ENCODE measurements at regions not wholly inside any gene's neighbourhood (a gene's known extent, or its start where the extent isn't known, plus 50 kb on each side); places are given as distances from the start of the nearest gene placed in this dataset.
"Not testable (repeated sequence)": the region's sequence is repeated elsewhere in the genome, so short reads cannot be mapped to it uniquely, and the experiment has no call there.

GRCh38 chr17:68700421-68700820 lies 99.3 kb upstream of the FAM20A start:
- DNase-seq, result no peak

- no peak for DNase-seq
These were observed 98.8 kb upstream of the FAM20A start for GRCh38 chr17:68699936-68700335.

DNA sequence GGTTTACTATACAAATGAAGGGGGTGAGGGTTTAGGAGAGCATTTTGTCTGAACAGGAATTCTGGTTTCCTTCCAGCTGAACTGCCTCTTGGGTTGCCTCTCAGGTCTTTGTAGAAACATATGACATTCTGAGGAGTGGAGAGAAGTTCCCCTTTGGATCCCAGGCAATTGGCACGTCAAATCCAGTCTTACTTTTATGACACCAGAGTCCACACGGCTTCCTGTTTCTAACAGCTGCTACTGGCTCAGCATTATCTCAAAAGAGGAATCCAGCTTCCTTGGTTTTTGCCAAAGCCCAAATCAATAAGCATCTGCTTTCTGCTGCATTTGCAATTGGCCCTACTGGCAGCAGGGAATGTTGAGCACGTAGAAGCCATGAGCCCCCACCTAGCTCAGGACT lies 97.6 kb upstream of the FAM20A start:
- DNase-seq, result no peak

GRCh38 chr17:68697850-68698361 lies 96.7 kb upstream of the FAM20A start:
- no peak for DNase-seq

GRCh38 chr17:68695659-68696058 lies 94.5 kb upstream of the FAM20A start:
- DNase-seq, result no peak

GRCh38 chr17:68694791-68695485 lies 93.8 kb upstream of the FAM20A start:
- DNase-seq, result no peak

- no peak for DNase-seq
These were observed 92.7 kb upstream of the FAM20A start for GRCh38 chr17:68693896-68694295.

- DNase-seq, result no peak
These were observed 92.3 kb upstream of the FAM20A start for GRCh38 chr17:68693466-68693865.

DNA sequence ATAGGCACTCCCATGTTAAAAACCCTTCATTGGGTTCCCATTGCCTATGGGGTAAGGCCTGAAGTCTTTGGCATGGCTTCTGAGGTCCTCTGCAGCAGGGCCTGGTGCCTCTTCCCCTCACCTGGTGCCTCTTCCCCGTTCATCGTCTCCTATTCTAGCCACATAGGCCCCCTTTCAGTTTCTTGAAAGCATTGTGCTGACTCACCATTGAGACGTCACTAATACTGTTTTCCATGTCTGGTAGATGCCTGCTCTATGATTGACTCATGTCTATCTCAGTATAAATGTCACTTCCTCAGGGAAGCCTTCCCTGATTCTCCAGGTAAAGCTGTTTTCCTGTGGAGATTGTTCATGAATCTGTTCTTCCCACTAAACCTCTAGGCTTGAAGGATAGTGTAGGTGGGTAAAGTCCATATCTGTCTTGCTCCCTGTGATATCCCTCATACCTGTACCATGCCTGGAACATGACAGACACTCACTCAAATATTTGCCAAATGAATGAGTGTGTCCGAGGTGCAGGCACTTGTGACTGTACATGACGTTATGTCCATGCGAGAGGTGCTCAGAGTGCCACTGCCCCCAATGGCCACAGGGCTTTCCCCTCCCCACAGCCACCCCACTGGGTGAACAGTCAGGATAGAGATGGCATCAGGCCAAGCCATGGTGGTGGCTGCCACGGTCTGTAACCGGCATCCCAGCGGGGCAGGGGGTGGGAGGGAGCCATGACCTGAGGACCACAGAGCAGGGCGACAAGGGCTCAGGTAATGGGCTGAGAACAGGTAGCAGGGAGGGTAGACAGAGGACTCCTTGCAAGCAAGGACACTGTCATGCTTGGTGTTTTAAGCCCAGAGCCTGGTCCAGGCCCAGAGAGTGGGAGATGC lies 85.2 kb upstream of the FAM20A start:
- DNase-seq, result no peak

DNA sequence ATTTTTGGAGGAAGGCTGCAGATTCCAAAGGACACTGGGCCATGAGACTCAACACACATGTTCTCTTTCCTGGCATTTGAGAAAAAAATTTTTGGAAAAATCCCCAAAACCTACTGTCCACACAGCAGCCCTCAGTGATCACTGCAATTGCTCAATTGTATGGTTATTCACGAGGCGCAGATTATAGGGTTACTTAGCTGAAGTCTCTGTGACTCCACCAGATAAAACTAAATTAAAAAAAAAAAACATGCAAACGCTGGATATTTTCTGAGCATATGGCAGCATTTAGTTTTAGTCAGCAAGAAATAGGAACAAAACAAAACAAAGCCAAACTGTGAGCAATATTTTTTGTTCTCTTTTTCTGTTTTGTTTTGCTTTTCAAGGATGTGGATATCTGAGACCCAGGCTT lies 83.8 kb upstream of the FAM20A start:
- no peak for DNase-seq

GRCh38 chr17:68682903-68683302 lies 81.7 kb upstream of the FAM20A start:
- DNase-seq, result no peak

DNA sequence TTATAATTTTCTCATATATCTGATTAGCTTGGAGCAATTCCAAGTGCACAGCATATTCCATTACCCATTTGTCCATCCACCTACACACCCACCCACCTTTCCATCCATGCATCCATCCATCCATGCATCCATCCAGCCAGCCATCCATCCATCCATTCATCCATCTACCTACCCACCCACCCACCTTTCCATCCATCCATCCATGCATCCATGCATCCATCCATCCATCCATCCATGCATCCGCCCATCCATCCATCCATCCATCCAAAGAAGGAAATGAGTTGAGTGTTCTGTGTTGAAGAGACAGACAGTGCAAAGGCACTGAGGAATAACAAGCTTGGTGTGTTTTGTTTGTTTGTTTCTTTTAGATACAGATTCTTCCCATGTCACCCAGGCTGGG lies 78.7 kb upstream of the FAM20A start:
- no peak for DNase-seq

- no peak for DNase-seq
These were observed 75.7 kb upstream of the FAM20A start for GRCh38 chr17:68676856-68677255.

- no peak for DNase-seq
These were observed 74.6 kb upstream of the FAM20A start for GRCh38 chr17:68675723-68676122.

GRCh38 chr17:68674029-68674925 lies 73.1 kb upstream of the FAM20A start:
- no peak for DNase-seq

DNA sequence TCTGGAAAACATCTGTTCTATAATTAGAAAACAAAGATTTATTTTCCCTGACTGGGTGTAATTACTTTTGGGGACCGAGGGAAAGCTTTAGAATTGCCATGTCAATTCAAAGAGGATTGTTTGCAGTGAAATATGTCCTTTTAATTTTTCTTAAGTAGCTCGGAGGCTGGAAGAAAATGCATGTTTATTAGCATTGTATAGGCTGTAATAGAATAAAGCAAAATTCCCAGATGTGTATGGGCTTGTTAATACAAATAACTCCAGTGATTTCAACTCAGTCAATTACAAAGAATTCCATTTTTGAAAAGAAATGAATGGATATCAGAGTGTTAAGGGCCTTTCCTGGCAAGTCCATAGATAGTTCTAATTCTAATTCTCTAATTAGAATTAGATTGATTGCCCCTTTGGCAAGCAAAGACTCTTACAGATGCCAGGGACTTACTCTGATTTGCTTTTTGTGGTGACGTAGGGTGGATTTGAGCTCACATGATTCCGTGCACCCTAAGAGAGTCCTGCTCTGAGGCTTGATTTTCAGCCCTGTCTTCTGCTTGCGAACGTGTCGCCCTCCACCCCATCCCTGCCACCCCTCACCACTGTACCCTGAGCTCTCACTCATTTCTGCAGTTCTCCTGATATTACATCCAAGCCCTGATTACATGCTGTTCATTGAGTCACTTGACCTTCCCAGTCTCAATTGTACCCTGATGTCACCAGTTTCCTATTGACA lies 70.0 kb upstream of the FAM20A start:
- DNase-seq, result no peak

DNA sequence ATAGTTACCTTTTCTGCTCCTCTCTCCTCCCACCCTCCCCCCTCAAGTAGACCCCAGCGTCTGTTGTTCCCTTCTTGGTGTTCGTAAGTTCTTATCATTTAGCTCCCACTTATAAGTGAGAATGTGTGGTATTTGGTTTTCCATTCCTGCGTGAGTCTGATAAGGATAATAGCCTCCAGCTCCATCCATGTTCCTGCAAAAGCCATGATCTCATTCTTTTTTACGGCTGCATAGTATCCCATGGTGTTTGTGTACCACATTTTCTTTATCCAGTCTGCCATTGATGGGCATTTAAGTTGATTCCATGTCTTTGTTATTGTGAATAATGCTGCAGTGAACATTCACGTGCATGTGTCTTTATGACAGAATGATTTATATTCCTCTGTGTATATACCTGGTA lies 65.3 kb upstream of the FAM20A start:
- DNase-seq, result not testable (repeated sequence)

DNA sequence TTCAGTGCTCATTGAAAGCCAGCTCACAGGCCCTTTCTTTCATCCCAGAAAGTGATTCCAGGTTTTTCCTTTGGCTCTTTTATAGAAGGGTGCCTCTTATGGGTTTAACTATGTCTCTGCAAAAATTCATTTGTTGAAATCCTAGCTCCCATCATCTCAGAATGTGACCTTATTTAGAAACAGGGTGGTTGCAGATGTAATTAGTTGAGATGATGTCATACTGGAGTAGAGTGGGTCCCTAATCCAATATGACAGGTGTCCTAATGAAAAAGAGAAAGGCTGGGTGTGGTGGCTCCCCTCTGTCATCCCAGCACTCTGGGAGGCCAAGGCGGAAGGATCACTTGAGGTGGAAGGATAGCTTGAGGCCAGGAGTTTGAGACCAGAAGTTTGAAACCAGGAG lies 64.2 kb upstream of the FAM20A start:
- DNase-seq, result no peak

DNA sequence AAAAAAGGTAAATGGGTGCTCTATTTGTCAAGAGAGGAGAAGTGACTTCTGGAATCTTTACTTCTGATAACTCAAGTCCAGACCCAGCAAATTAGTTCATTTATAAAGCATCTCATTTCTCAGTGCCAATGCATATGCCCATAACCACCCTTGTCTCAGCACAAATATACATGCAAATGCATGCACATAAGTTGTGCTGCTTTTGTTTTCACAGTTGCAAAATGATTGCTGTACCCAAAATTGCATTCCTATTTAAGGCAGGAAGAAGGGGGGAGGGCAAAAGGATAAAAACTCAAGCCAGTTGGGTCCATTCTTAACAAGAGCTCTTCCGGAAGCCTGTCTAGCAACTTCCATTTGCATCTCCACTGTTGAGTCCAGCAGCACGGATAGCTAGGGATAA lies 61.3 kb upstream of the FAM20A start:
- DNase-seq, result no peak

DNA sequence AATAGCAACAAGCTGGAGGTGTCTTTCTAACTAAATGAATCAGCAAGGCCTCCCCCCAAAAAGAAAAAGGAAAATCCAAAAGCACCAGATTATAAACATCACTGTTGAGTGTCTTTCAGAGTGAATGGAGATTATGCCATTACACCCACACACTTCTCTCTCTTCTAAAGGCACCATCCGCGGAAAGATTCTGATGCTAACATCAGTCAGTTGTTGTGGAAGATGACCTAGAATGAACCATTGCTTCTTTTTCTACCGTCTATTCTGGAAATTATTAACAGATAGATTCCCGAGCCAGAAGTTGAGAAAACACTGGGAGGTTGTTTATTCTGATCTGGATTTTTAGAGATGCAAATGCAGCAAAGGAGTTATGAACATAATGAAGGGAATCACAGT lies 60.9 kb upstream of the FAM20A start:
- no peak for DNase-seq

- no peak for DNase-seq
These were observed 60.3 kb upstream of the FAM20A start for GRCh38 chr17:68661265-68662036.

DNA sequence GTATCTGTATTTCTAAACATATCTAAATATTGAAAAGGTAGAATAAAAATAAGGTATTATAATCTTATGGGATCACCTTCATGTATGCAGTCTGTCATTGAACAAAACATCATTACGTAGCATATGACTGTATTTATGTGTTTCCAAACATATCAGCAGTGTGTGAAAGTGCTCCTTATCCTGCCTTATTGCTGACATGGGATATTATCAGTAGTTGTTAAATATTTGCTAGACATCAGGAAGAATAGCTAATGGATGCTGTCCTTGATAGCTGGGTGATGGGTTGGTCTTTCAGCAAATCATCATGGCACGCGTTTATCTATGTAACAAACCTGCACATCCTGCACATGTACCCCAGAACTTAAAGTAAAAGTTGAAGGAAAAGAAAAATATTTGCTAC lies 59.1 kb upstream of the FAM20A start:
- DNase-seq, result no peak
